ENCODE measurements at regions not wholly inside any gene's neighbourhood (a gene's known extent, or its start where the extent isn't known, plus 50 kb on each side); places are given as distances from the start of the nearest gene placed in this dataset.

DNA sequence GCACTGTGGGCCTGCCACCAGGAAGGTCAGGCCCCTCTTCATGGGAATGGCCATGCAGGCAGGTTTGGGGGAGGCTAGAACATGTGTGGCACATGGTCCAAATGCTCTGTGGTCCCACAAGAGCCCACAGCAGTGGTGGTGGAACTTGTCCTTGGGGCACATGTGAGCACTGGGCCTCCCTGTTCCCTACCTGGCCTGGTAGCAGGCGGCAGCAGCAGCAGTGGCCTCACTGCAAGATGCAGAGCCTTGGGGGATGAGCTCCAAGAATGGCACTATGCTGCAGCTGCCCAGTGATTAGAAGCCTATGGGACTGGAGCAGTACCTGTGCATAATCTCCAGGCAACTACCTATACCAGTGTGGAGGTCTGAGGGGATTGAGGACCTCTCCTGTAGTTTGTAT lies 197.0 kb upstream of the DCAF8L1 start:
- Histone ChIP-seq H2BK12ac (ENCODE audit: low read length) (no peak overlapping the region), H3K4ac (ENCODE audit: low read length) (no peak overlapping the region), H3K4me3 (ENCODE audit: low read length in 2 of 2) (no peak overlapping the region), H2AK5ac (ENCODE audit: low read depth, low read length) (no peak overlapping the region), H3K27ac (replicated peaks; ENCODE audit: low read length) (no peak overlapping the region), H2BK5ac (ENCODE audit: low read length) (no peak overlapping the region), H3K4me1 (ENCODE audit: control insufficient read depth in 2 of 2, insufficient read depth in 1 of 2, low read depth in 1 of 2, low read length in 2 of 2) (no peaks in the 10 kb centered on the region), H2BK15ac (ENCODE audit: low read length) (no peak overlapping the region), H3K23ac (ENCODE audit: low read depth, low read length, poor library complexity) (no peak overlapping the region), H3K79me1 (ENCODE audit: low read depth, low read length) (no peaks in the 10 kb centered on the region), H3K9ac (ENCODE audit: low read depth, low read length, poor library complexity) (no peak overlapping the region), H3K14ac (ENCODE audit: low read length) (no peak overlapping the region), H3K36me3 (replicated peaks in 1 of 2; ENCODE audit: control insufficient read depth in 2 of 2, insufficient read depth in 2 of 2, low read length in 2 of 2) (no peaks in the 10 kb centered on the region), H3K18ac (ENCODE audit: low read length) (no peak overlapping the region), H2AFZ (ENCODE audit: low read length) (no peak overlapping the region), H3K27me3 (ENCODE audit: control insufficient read depth in 3 of 3, insufficient read depth in 3 of 3, low read depth in 1 of 3, low read length in 3 of 3) (no peaks in the 10 kb centered on the region), H4K8ac (ENCODE audit: low read depth, low read length) (no peak overlapping the region), H2BK120ac (ENCODE audit: low read depth, low read length) (no peak overlapping the region), H3K9me3 (replicated peaks in 1 of 2; ENCODE audit: control insufficient read depth in 2 of 2, insufficient read depth in 1 of 2, low read depth in 1 of 2, low read length in 2 of 2) (no peaks in the 10 kb centered on the region), H4K91ac (ENCODE audit: low read depth, low read length, poor library complexity) (no peak overlapping the region), H3K4me2 (ENCODE audit: insufficient read depth, low read length, poor library complexity, severe bottlenecking) (no peak overlapping the region)
- no peak for DNase-seq (ENCODE audit: low spot score)
- no CpG with 5 or more reads among the region's 1 CpG for WGBS, 2 donors (ENCODE audit: extremely low coverage in 2 of 2, insufficient read length in 2 of 2, insufficient replicate concordance in 1 of 2)

DNA sequence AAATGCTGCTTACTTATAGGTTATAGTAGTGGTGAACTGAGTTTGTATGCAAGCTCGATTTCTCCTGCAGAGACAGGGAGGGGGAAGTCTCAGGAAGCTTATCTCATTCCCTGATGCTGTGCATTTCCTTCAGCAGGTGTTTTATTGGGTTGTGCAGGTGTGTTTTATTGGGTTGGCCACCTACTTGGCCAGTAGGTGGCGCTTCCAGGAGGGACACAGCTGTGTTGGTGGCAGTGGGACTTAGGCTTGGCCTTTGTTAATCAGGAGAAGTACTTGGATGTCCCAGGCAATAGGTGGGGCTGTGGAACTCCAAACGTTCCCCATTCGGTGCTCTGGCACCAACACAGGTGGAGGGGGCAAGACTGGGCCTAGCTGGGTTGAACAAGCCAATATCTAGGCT lies 196.0 kb upstream of the DCAF8L1 start:
- no peak overlapping the region for H3K4ac ChIP-seq (ENCODE audit: low read length)
- H3K4me2 ChIP-seq (ENCODE audit: insufficient read depth, low read length, poor library complexity, severe bottlenecking) = no peak overlapping the region
- H3K79me1 ChIP-seq (ENCODE audit: low read depth, low read length) = no peaks in the 10 kb centered on the region
- H3K27ac ChIP-seq (replicated peaks; ENCODE audit: low read length) = no peak overlapping the region
- H2BK5ac ChIP-seq (ENCODE audit: low read length) = no peak overlapping the region
- no peak overlapping the region for H2BK120ac ChIP-seq (ENCODE audit: low read depth, low read length)
- no peaks in the 10 kb centered on the region for H3K9me3 ChIP-seq (replicated peaks in 1 of 2; ENCODE audit: control insufficient read depth in 2 of 2, insufficient read depth in 1 of 2, low read depth in 1 of 2, low read length in 2 of 2)
- no peak overlapping the region for H3K4me3 ChIP-seq (ENCODE audit: low read length in 2 of 2)
- H3K14ac ChIP-seq (ENCODE audit: low read length) = no peak overlapping the region
- H3K18ac ChIP-seq (ENCODE audit: low read length) = no peak overlapping the region
- no peak overlapping the region for H2AFZ ChIP-seq (ENCODE audit: low read length)
- H2BK12ac ChIP-seq (ENCODE audit: low read length) = no peak overlapping the region
- H4K8ac ChIP-seq (ENCODE audit: low read depth, low read length) = no peak overlapping the region
- no peak overlapping the region for H3K9ac ChIP-seq (ENCODE audit: low read depth, low read length, poor library complexity)
- no peaks in the 10 kb centered on the region for H3K36me3 ChIP-seq (replicated peaks in 1 of 2; ENCODE audit: control insufficient read depth in 2 of 2, insufficient read depth in 2 of 2, low read length in 2 of 2)
- H3K23ac ChIP-seq (ENCODE audit: low read depth, low read length, poor library complexity) = no peak overlapping the region
- no peak overlapping the region for H2AK5ac ChIP-seq (ENCODE audit: low read depth, low read length)
- no peak for DNase-seq (ENCODE audit: low spot score)
- WGBS, 2 donors (ENCODE audit: extremely low coverage in 2 of 2, insufficient read length in 2 of 2, insufficient replicate concordance in 1 of 2) = no CpG with 5 or more reads among the region's 4 CpGs
- no peaks in the 10 kb centered on the region for H3K4me1 ChIP-seq (ENCODE audit: control insufficient read depth in 2 of 2, insufficient read depth in 1 of 2, low read depth in 1 of 2, low read length in 2 of 2)
- H3K27me3 ChIP-seq (ENCODE audit: control insufficient read depth in 3 of 3, insufficient read depth in 3 of 3, low read depth in 1 of 3, low read length in 3 of 3) = no peaks in the 10 kb centered on the region
- no peak overlapping the region for H4K91ac ChIP-seq (ENCODE audit: low read depth, low read length, poor library complexity)
- H2BK15ac ChIP-seq (ENCODE audit: low read length) = no peak overlapping the region

DNA sequence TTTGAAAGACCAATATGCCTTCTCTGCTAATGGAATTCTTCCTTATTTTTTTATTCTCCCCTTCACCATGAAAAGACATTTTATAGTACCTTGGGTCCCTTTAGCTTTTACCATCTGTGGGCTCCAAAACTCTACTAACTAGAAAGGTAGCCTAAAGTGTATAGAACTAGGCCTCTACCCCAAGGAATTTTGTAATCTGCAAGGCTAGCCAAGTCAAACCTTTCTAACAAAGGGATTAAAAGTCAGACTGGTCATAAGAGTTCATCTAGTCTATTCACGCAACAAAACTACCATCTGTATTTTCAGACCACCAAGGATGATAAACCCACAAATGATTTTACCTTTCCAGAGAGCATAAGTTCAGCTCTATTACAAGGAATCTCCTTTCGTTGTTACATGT lies 189.5 kb upstream of the DCAF8L1 start:
- Histone ChIP-seq H2AK5ac (ENCODE audit: low read depth, low read length) (no peak overlapping the region), H2AFZ (ENCODE audit: low read length) (no peak overlapping the region), H3K9ac (ENCODE audit: low read depth, low read length, poor library complexity) (no peak overlapping the region), H2BK120ac (ENCODE audit: low read depth, low read length) (no peak overlapping the region), H2BK5ac (ENCODE audit: low read length) (no peak overlapping the region), H3K4ac (ENCODE audit: low read length) (no peak overlapping the region), H3K18ac (ENCODE audit: low read length) (no peak overlapping the region), H3K79me1 (ENCODE audit: low read depth, low read length) (no peaks in the 10 kb centered on the region), H3K36me3 (replicated peaks in 1 of 2; ENCODE audit: control insufficient read depth in 2 of 2, insufficient read depth in 2 of 2, low read length in 2 of 2) (no peaks in the 10 kb centered on the region), H3K14ac (ENCODE audit: low read length) (no peak overlapping the region), H3K27ac (replicated peaks; ENCODE audit: low read length) (no peak overlapping the region), H3K4me3 (ENCODE audit: low read length in 2 of 2) (no peak overlapping the region), H3K27me3 (ENCODE audit: control insufficient read depth in 3 of 3, insufficient read depth in 3 of 3, low read depth in 1 of 3, low read length in 3 of 3) (no peaks in the 10 kb centered on the region), H3K23ac (ENCODE audit: low read depth, low read length, poor library complexity) (no peak overlapping the region), H3K4me2 (ENCODE audit: insufficient read depth, low read length, poor library complexity, severe bottlenecking) (no peak overlapping the region), H4K8ac (ENCODE audit: low read depth, low read length) (no peak overlapping the region), H4K91ac (ENCODE audit: low read depth, low read length, poor library complexity) (no peak overlapping the region), H2BK15ac (ENCODE audit: low read length) (no peak overlapping the region), H3K4me1 (ENCODE audit: control insufficient read depth in 2 of 2, insufficient read depth in 1 of 2, low read depth in 1 of 2, low read length in 2 of 2) (no peaks in the 10 kb centered on the region), H3K9me3 (replicated peaks in 1 of 2; ENCODE audit: control insufficient read depth in 2 of 2, insufficient read depth in 1 of 2, low read depth in 1 of 2, low read length in 2 of 2) (no peaks in the 10 kb centered on the region), H2BK12ac (ENCODE audit: low read length) (no peak overlapping the region)
- no peak for DNase-seq (ENCODE audit: low spot score)
- no CpG with 5 or more reads among the region's 2 CpGs for WGBS, 2 donors (ENCODE audit: extremely low coverage in 2 of 2, insufficient read length in 2 of 2, insufficient replicate concordance in 1 of 2)

DNA sequence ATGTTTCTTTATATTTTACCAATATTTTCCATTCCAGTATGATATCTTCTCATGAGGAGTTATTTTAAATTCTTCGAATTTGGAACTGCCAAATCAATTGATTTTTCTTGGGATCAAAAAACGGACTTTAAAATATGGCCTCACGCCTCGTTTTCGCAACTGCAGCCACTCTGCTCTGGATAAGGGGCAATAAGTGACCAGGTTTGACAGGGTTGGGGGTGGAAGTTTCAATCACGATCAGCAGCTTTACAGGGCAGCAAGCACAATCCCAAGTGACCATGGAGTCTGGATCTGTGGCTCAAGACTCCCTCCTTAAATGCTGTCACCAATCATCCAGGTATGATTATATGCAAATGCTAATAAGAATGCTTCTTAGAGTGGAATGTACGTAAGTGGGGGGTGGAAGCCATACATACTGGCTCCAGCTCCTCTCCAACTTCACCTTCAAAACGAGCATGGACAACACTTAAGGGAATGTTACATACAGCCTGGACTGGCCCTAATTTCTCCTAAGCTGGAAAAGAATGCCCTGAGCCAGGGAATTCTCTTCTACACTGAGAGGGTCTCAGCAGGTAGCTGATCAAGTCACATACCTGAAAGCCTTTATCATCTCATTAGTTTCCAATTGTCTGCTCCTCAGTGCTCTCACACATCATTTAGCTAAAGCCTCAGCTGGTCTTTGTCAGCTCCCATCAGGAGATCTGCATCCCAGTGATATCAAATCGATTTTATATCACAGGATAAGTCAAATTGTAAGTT lies 176.9 kb upstream of the DCAF8L1 start:
- H3K27ac ChIP-seq (replicated peaks; ENCODE audit: low read length) = peak overlapping the region; percentile 51
- no peaks in the 10 kb centered on the region for H3K79me1 ChIP-seq (ENCODE audit: low read depth, low read length)

More for the DNA sequence above, 176.9 kb upstream of the DCAF8L1 start:
- DNase-seq (ENCODE audit: low spot score) = no peak
- no peak overlapping the region for H3K4me3 ChIP-seq (ENCODE audit: low read length in 2 of 2)
- H2AFZ ChIP-seq (ENCODE audit: low read length) = no peak overlapping the region
- H2BK12ac ChIP-seq (ENCODE audit: low read length) = no peak overlapping the region
- H2BK15ac ChIP-seq (ENCODE audit: low read length) = no peak overlapping the region
- H3K4me2 ChIP-seq (ENCODE audit: insufficient read depth, low read length, poor library complexity, severe bottlenecking) = no peak overlapping the region
- no peaks in the 10 kb centered on the region for H3K27me3 ChIP-seq (ENCODE audit: control insufficient read depth in 3 of 3, insufficient read depth in 3 of 3, low read depth in 1 of 3, low read length in 3 of 3)
- H3K4ac ChIP-seq (ENCODE audit: low read length) = no peak overlapping the region
- no peak overlapping the region for H3K18ac ChIP-seq (ENCODE audit: low read length)
- H3K4me1 ChIP-seq (ENCODE audit: control insufficient read depth in 2 of 2, insufficient read depth in 1 of 2, low read depth in 1 of 2, low read length in 2 of 2) = peaks cover 0 to 3% of the 10 kb centered on the region in 2 donors
- H4K91ac ChIP-seq (ENCODE audit: low read depth, low read length, poor library complexity) = no peak overlapping the region
- no peak overlapping the region for H3K23ac ChIP-seq (ENCODE audit: low read depth, low read length, poor library complexity)
- H2BK5ac ChIP-seq (ENCODE audit: low read length) = no peak overlapping the region
- no peaks in the 10 kb centered on the region for H3K9me3 ChIP-seq (replicated peaks in 1 of 2; ENCODE audit: control insufficient read depth in 2 of 2, insufficient read depth in 1 of 2, low read depth in 1 of 2, low read length in 2 of 2)
- WGBS, 2 donors (ENCODE audit: extremely low coverage in 2 of 2, insufficient read length in 2 of 2, insufficient replicate concordance in 1 of 2) = no CpG with 5 or more reads among the region's 9 CpGs
- no peak overlapping the region for H3K9ac ChIP-seq (ENCODE audit: low read depth, low read length, poor library complexity)
- H3K36me3 ChIP-seq (replicated peaks in 1 of 2; ENCODE audit: control insufficient read depth in 2 of 2, insufficient read depth in 2 of 2, low read length in 2 of 2) = no peaks in the 10 kb centered on the region
- H2AK5ac ChIP-seq (ENCODE audit: low read depth, low read length) = no peak overlapping the region
- H3K14ac ChIP-seq (ENCODE audit: low read length) = no peak overlapping the region
- no peak overlapping the region for H4K8ac ChIP-seq (ENCODE audit: low read depth, low read length)
- no peak overlapping the region for H2BK120ac ChIP-seq (ENCODE audit: low read depth, low read length)
